ENCODE measurements at regions not wholly inside any gene's neighbourhood (a gene's known extent, or its start where the extent isn't known, plus 50 kb on each side); places are given as distances from the start of the nearest gene placed in this dataset.

- TF ChIP-seq CTCF (optimal IDR thresholded peaks at IDR 0.05 in 1 of 3, IDR thresholded peaks at IDR 0.05 in 1 of 3, conservative IDR thresholded peaks at IDR 0.05 in 1 of 3; ENCODE audit: extremely low read depth in 1 of 3, insufficient read depth in 2 of 3, low read length in 3 of 3) (no peak), EZH2 (IDR thresholded peaks at IDR 0.05; ENCODE audit: low read length) (no peak)
Measured at GRCh38 chr5:106097340-106097739, 1573.4 kb downstream of the EFNA5 start.
